ENCODE measurements at regions not wholly inside any gene's neighbourhood (a gene's known extent, or its start where the extent isn't known, plus 50 kb on each side); places are given as distances from the start of the nearest gene placed in this dataset.
"Not testable (repeated sequence)": the region's sequence is repeated elsewhere in the genome, so short reads cannot be mapped to it uniquely, and the experiment has no call there.

DNA sequence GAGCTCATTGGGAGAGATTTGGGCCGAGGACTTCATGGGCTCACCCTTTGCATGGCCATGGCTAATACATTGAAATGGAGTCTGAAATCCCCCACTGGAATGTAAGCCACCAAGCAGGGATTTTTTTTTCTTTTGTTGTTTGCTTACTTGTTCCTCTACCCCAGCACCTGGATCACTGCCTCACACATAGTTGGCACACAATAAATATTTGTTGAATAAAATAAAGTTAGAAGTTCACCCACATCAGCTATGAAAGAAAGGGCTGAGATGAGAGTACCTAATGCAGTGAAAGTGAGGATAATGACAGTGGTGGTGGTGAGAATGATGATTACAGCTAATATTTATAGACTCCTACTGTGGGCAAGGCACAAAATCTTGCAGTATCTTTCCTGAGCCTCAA is 98.1 kb upstream of the ANXA1 start:
- DNase-seq, result no peak

DNA sequence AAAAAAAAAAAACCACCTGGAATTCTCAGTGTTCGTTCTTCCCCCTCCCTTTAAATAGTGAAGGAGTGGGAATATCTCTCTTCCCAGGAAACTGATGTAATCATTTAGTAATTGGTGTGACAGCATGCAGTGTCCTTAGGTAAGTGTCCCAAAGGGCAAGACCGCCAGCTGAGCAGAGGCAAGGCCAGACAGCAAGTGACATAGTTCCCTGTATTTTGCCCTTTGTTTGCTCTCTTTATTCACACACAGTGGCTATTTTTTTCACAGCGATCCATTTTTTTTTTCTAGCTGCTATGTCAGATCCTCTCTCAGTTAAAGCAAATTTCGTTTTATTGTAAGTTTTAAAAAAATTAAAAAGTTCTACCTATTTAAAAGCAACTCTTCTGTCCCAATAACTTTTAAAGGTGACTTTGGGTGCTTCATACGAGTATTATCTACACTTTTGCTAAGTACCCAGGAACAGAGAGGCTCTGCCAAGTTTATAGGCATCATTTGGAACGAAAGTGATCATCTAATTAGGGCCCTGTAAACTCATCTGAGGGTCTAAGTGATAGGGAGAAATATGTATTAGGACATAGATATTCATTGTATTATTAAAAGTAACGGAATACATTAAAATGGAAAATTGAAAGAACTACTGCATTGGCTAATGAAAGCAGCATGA is 98.2 kb upstream of the ALDH1A1 start:
- DNase-seq, result peak; percentile 60

DNA sequence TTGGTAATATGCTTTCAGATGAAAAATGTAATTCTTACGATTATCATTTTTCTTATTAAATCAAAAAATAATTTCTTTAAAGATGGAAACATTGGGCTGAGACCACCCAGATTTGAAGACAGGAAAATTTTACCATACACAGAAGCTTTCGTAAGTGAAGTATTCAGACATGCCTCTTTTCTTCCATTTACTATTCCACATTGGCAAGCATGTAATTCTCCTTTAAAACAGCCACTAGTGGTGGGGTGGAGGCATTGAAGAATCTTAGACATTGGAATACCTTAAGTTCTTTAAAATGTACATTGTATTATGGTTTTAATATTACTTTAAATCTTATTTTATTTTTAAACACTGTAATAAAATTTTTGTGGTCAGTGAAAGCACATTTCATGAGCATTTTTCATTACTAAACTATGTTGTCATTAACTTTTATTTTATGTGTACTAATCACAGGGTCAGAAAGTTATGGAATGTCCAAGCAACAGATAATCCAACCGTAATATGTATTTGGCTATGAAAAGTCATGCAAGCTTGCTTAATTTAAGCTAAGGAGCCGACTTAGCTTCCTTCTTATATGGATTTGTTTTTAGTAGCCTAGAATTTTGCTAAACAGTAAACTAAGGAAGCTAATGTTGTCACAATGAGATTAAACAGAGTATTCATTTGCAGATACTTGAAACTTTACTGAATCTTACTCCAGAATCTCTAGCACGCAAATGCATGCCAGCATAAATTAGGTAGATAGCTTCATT is 97.4 kb upstream of the ALDH1A1 start:
- peak; percentile 2 for DNase-seq

DNA sequence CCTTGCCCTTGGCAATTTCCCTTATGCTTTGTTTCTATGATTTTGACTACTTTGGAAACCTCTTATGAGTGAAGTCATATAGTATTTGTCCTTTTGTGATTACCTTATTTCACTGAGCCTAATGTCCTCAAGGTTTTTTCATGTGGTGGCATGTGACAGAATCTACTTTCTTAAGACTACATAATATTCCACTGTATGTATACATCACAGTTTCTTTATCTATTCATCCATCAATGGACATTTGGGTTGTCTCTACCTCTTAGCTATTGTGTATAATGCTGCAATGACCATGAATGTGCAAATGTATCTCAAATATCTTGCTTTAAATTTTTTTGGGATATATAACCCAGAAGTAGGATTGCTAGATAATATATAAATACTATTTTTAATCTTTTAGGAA is 96.4 kb upstream of the ALDH1A1 start:
- DNase-seq, result no peak

DNA sequence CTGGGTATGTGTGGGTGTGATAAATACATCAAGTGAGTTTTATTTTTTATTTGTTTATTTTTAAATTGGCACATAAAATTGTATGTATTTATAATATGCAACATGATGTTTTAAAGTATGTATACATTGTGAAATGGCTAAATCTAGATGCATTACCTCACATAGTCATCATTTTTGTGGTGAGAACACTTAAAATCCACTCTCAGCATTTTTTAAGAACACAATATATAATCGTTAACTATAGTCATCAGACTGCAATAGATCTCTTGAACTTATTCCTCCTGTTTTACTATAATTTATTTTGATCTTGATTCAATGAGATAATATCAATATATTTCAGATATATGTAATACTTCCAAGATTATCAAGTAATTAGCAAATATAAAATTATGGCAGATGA is 93.9 kb upstream of the ALDH1A1 start:
- no peak for DNase-seq

DNA sequence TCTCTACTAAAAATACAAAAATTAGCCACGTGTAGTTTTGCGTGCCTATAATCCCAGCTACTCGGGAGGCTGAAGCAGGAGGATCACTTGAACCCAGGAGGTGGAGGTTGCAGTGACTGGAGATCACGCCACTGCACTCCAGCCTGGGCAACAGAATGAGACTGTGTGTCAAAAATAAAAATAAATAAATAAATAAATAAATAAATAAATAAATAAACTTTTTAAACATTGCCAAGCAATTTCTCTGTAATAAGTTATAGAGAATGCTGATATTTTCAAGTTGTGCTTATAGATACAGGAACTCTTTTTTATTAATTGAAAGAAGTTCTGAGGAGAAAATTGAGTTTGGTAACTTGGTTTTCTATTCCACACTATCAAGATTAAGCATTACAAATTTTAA is 91.9 kb upstream of the ALDH1A1 start:
- not testable (repeated sequence) for DNase-seq

DNA sequence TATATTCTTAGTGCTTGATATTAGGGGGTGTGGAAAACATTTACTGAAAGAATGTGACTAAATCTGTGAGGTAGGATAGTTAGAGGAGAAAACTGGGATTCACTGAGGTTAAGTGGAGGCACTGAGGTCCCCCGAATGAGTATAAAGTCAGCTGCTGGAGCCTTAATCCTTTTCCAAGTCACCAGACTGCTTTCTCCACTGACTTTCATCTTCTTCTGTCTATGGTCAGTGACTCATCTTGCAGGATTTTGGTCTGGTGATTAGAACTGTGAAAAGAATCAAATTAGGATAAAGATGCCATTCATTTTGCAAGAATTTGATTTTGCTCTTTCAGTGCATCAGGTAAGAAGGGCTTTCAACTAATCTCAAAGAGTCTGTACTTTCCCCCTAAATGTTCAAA is 89.3 kb upstream of the ALDH1A1 start:
- DNase-seq, result no peak

DNA sequence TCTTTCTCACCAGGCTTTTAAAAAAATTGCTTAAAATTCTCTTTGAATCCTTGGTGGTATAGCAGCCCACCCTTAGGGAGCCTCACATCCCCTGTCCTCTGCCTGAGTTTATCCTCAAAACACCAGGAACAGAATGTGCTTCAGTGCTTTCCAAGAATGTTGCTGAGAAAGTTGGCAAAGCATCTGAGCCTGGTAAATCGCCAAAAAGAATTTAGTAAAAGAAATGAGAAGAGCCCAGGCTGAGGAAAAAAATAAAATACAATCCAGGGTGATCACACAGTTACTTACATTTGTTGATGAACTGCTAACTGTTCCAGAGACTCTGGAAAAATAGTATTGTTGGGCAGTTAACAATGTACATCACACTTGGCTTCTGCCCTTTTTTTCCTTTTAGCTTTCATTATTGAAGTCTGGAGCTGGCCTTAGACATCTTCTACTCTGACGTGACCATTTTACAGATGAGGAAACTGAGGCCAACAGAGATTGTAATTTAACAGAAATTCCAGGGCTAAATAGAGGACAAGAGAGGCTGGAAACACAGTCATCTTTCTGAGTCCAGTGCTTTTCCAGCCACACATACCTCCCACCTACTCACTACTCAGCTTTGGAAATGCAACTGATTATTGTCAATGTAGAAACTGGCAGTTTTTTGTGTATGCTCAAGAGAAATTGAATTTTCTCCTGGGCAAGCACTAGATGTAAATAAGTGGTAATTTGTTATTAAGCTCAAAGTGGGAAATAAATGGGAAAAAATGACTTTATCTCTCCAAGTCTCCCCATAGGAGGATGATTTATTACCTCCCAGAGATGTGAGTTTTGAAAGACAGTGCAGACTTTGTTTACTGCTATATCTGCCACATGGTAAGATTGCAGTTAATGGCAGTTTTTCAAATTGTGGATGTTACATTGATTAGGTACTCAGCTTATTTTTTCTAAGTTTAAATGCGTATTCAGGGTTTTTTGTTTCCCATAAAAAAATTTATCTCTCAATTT is 86.7 kb upstream of the ALDH1A1 start:
- no peak for DNase-seq

DNA sequence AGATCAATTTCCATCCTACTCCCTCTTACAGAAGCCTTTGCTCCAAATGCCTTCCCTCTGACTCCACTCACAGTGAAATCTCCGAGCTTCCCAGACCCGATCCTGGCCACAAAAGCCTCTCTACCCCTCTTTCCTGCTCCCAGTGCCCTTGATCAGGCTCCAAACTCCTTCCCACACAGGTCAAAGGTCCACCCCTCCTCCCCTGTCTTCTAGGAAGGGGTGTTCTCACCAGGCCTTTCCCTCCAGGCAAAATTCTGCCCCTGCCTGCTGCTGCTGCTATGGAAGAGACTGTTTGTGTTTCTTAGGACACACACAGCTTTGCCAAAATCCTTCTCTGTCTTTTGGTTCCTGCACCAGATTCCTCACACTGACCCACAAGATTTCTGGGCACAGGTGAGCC is 85.8 kb upstream of the ALDH1A1 start:
- DNase-seq, result no peak

DNA sequence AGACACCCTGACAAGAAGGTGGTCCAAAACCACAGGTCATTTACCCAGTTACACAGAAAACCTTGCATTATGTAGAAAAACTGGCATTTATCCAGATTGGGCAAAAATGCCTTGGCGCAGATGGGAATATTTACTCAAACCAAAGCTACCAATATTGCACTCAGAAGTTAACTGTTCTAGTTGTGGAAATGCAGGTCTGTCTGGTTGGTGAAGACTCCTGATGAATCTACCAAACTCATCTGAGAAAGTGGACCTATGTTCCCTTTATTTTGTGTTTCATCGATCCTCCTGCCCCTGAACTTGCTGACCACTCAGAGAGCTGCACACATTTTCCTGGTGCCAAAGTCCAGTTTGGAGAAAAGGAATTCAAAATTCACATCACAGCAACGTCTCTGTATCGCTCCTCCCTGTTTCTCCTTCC is 85.2 kb upstream of the ALDH1A1 start:
- DNase-seq, result no peak

DNA sequence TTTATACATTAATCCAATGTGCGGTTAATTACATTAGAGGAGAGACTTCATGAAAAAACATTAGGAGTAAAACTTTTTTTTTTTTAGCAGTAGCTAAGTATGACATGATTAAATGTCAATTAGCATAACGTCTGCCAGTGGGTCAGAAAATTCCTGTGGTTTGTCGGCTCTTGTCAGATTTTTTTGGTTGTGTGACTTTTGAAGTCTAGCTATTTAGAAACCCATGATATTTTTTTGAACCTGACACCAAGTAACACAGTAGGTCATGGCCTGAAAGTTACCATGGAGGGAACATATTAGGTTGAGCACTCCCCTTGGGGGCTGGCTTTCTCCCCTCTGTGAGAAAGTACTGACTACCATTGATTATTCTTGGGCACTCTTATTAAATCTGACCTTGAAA is 84.8 kb upstream of the ALDH1A1 start:
- no peak for DNase-seq

DNA sequence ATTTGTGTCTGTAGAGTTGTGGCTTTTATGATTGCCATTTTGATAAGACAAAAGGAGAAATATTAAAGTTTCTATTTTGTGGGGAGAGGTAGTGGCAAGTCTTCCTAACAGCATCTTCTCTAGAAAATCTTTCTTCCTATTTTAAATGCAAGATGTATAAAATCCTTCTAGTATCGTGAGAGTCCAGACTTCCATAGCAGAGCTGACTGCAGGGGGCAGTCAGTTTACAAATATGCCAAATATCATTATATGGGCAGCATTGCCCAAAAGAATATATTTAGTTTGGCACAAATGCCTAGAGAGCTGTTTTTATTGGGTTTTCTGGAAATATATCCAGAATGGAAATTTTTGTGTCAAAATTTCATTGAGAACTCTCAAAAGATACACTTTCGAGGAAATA is 82.1 kb upstream of the ALDH1A1 start:
- DNase-seq, result no peak

DNA sequence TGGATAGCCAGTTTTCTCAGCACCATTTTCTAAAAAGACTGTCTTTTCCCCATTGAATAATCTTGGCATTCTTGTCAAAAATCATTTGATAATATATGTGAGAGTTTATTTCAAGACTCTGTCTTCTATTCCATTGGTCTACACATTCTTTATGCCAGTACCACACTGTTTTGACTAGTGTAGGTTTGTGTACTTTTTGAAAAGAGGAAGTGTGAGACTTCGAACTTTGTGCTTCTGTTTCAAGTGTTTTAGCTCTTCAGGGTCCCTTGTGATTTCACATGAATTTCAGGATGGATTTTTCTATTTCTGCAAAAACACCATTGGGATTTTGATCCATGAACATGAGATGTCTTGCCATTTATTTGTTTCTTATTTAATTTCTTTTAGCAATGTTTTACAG is 78.5 kb upstream of the ALDH1A1 start:
- no peak for DNase-seq

DNA sequence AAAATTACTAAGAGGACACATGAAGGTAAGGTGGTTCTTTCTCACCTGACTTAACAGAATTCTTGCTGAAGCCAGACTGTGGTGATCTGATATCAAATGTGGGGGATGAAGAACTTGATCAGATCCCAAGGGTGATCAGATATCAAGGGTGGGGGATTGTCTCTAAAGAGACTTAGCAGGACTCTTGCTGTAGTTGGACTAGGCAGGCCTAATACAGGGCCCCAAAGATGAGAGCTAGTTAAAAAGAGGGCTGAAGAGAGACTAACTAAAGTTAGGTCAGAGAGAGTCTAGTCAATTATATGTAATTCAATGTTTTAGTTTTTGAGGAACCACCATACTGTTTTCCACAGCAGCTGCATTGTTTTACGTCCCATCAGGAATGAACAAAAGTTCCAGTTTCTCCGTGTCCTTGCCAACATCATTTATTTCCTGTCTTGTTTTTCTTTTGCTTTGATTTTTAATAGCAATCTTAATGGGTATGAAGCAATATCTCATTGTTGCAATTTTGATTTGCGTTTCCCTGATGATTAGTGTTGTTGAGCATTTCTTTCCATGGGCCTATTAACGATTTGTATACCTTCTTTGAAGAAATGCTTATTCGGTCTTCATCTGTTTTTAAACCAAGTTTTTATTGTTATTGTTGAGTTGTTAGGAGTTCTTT is 77.6 kb upstream of the ALDH1A1 start:
- DNase-seq, result no peak

DNA sequence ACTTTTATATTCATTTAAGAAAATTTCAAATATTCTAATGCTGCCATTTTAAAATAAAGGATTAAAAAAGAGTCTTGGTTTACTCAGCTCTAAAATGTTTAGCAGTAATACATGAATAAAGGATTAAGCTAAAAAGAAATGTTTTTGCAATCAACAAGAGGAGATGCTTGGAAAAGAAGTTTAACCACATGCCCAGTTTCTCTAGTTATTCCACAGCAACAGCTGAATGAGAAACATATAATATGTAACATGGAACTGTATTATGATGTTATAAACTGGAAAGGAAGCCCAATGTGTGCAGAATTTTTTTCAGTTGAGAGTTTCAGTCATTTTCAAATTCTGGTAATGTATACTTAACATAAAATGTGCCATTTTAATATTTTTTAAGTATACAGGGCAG is 76.5 kb upstream of the ALDH1A1 start:
- DNase-seq, result no peak

DNA sequence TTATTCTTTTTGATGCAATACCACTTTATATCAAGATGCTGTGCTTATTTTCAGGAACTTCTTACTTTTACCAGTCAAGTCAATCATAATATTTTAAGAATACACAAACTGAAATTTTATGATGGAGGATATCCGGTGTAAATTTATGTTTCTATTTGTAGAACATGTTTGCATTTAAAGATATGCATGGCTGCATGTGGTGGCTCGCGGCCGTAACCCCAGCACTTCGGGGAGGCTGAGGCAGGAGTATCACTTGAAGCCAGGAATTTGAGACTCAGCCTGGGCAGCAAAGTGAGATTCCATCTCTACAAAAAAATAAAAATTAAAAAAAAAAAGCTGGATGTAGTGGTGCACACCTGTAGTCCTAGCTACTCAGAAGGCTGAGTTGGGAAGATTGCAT is 73.5 kb upstream of the ALDH1A1 start:
- no peak for DNase-seq

DNA sequence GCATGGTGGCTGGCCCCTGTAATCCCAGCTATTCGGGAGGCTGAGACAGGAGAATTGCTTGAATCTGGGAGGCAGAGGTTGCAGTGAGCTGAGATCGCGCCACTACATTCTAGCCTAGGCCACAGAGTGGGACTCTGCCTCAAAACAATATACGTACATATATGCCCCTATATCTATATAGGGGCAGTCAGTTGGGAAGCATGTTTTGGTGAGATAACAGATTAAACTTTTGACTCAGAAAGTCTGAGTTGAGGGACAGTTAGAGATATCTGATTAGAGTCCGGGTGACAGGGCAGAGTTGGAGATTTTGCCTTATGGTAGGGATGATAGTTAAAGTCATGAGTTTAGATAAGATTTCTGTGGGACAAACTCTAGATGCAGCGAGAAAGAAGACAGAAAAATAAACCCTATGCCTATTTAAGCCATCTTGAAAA is 71.8 kb upstream of the ALDH1A1 start:
- DNase-seq, result no peak

DNA sequence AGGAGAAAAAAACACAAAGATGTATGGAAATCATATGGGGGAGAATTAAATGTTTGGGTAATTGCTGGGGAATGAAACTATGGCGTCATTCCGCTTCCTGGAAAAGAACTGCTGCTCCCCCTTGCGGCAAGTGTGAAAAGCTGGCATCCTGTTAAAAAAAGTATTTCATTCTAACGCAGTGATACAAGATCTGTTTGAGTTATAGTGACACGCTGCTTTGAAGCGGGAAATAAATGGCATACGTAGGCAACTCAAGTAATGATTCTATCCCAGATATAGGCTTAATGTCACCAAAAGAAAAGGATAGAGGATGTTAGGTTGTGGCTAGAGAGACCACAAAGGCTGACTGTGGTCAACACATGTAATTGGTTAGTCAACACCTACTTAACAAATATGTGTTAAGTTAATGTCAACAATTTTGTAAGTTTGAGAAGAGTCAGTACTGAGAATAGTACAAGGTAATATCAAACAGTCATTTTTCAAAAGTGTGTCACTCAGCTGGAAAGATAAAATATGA is 70.2 kb upstream of the ALDH1A1 start:
- DNase-seq, result peak; percentile 85

DNA sequence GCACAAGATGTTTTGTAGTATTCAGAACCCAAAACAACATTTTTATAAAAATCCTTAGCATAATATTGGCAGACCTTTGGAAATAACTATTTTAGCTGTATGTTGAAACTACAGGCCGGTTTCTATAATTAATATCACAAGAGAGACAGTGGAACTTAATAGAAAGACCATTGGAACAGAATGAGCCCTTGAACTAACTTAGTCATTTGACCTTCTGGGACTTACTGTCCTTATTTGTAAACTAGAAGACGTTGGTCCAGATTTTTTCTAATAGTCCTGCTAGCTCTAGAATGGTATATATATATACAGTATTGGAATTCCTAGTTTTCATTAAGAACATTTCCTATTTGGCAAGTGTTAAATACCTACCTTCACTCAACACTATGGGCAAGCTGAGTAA is 69.5 kb upstream of the ALDH1A1 start:
- no peak for DNase-seq

DNA sequence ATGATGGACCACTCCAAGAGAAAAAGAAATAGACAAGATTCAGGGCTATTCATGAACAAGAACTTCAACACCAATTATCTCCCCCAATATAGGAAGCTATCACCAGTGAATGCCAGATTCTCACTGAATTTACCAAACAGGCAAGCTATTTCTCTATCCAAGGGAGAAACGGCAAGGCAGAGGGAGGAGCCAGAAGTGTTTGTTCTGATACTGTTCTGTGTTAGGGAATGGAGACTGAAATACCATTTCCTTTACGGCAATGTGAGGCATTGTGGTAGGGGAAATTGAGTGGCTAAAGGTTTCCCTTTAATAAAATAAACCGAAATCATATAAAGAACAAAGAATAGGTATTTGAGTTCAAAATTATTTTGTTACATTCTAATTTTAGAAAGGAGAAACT is 68.0 kb upstream of the ALDH1A1 start:
- no peak for DNase-seq

DNA sequence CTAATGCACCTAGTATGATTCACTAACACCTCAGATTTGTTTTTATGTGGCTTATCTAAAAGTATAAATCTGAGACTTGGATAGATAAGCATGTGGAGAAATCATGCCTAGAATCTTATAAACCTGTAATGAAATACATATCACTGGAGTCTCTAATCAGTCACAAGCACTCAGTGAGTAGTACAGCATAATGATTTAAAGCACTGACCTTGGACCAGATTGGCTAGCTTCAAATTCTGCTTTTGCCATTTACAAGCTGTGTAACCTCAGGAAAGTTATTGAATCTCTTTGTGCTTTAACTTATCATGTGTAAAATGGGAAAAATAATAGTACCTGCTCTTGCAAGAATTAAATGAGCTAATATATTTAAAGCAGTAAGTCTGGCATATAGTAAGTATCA is 61.2 kb upstream of the ALDH1A1 start:
- DNase-seq, result no peak

DNA sequence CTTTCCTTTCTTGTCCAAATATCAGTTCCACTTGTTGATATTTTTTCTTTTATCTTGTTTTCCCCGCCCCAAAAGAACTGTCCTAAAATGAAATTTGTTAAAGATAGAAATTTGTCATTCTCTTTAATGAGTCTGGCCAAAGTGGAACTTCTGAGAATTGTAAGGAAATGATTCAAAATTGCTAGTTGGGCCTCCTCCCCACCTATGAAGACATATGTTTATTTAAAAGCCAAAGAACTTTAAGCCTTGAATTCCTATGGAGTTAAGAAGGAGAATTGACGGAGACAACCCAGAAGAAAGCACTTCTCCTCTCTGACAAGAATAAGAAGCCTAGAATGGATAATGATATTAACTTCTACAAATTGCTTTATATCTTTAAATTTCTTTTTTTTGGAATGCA is 59.1 kb upstream of the ALDH1A1 start:
- DNase-seq, result no peak

Measured in DMS53 (cell line).